Osteocyte (in vitro differentiated cells): ENCODE measurements at regions not wholly inside any gene's neighbourhood (a gene's known extent, or its start where the extent isn't known, plus 50 kb on each side); places are given as distances from the start of the nearest gene placed in this dataset.

ENCODE experiments used
- DNase-seq: peaks from one replicate; pipeline ENCODE4 v3.0.0; 2021; ENCODE audit warnings: mixed read lengths; ENCODE audit not compliant: unreplicated experiment; ENCODE audit errors: extremely low spot score
- H3K27ac Mint-ChIP-seq: one replicate; pipeline ENCODE4 v1.8.0; 2021; ENCODE audit warnings: mild to moderate bottlenecking, mixed read lengths; ENCODE audit not compliant: unreplicated experiment
- H3K27me3 Mint-ChIP-seq: one replicate; pipeline ENCODE4 v1.8.0; 2021; ENCODE audit warnings: mixed read lengths; ENCODE audit not compliant: unreplicated experiment
- H3K36me3 Mint-ChIP-seq: one replicate; pipeline ENCODE4 v1.8.0; 2021; ENCODE audit warnings: mixed read lengths; ENCODE audit not compliant: unreplicated experiment
- H3K4me1 Mint-ChIP-seq: one replicate; pipeline ENCODE4 v1.8.0; 2021; ENCODE audit warnings: mixed read lengths; ENCODE audit not compliant: unreplicated experiment
- H3K4me3 Mint-ChIP-seq: one replicate; pipeline ENCODE4 v1.8.0; 2021; ENCODE audit warnings: mild to moderate bottlenecking, moderate library complexity, mixed read lengths; ENCODE audit not compliant: unreplicated experiment
- H3K9me3 Mint-ChIP-seq: one replicate; pipeline ENCODE4 v1.8.0; 2021; ENCODE audit warnings: mixed read lengths; ENCODE audit not compliant: unreplicated experiment
- CTCF ChIP-seq: fragments of 200-600 bp; sonication (generic); IDR thresholded peaks from 2 replicates; pipeline ENCODE4 v1.5.0; 2021; ENCODE audit warnings: antibody characterized with exemption, mild to moderate bottlenecking, moderate library complexity

GRCh38 chr2:114049280-114049679 lies 159.4 kb downstream of the ACTR3 start:
- no peak overlapping the region for H3K4me3 Mint-ChIP-seq
- no peaks in the 10 kb centered on the region for H3K36me3 Mint-ChIP-seq
- no peak for TF ChIP-seq CTCF
- no peak for DNase-seq
- no peaks in the 10 kb centered on the region for H3K9me3 Mint-ChIP-seq
- H3K27me3 Mint-ChIP-seq: peaks cover 13% of the 10 kb centered on the region
- no peaks in the 10 kb centered on the region for H3K4me1 Mint-ChIP-seq
- H3K27ac Mint-ChIP-seq: no peak overlapping the region

- Mint-ChIP-seq H3K27me3 (peaks cover 14% of the 10 kb centered on the region), H3K27ac (no peak overlapping the region), H3K4me3 (no peak overlapping the region), H3K9me3 (no peaks in the 10 kb centered on the region), H3K36me3 (no peaks in the 10 kb centered on the region), H3K4me1 (no peaks in the 10 kb centered on the region)
- no peak for DNase-seq
- TF ChIP-seq CTCF: no peak
These were observed 159.9 kb downstream of the ACTR3 start for GRCh38 chr2:114049826-114050225.

GRCh38 chr2:114056294-114057143 lies 166.6 kb downstream of the ACTR3 start:
- no peak for TF ChIP-seq CTCF
- Mint-ChIP-seq H3K4me1 (no peaks in the 10 kb centered on the region), H3K4me3 (no peak overlapping the region), H3K27ac (no peak overlapping the region), H3K27me3 (peaks cover 20% of the 10 kb centered on the region), H3K9me3 (no peaks in the 10 kb centered on the region), H3K36me3 (no peaks in the 10 kb centered on the region)
- no peak for DNase-seq

GRCh38 chr2:114057638-114058037 lies 167.7 kb downstream of the ACTR3 start:
- DNase-seq: no peak
- Mint-ChIP-seq H3K27ac (no peak overlapping the region), H3K36me3 (no peaks in the 10 kb centered on the region), H3K27me3 (peaks cover 19% of the 10 kb centered on the region), H3K4me1 (no peaks in the 10 kb centered on the region), H3K9me3 (no peaks in the 10 kb centered on the region), H3K4me3 (no peak overlapping the region)
- no peak for TF ChIP-seq CTCF

- Mint-ChIP-seq H3K27me3 (peaks cover 8% of the 10 kb centered on the region), H3K36me3 (no peaks in the 10 kb centered on the region), H3K27ac (no peak overlapping the region), H3K4me3 (no peak overlapping the region), H3K4me1 (no peaks in the 10 kb centered on the region), H3K9me3 (no peaks in the 10 kb centered on the region)
- TF ChIP-seq CTCF: no peak
- no peak for DNase-seq
These were observed 171.7 kb downstream of the ACTR3 start for GRCh38 chr2:114061566-114062098.
